Fibroblast of the aortic adventitia (primary cell): ENCODE measurements at regions not wholly inside any gene's neighbourhood (a gene's known extent, or its start where the extent isn't known, plus 50 kb on each side); places are given as distances from the start of the nearest gene placed in this dataset.

Source experiments
- DNase-seq: peaks from one replicate; pipeline ENCODE4 v3.0.0-alpha.2; 2010; ENCODE audit warnings: low read depth
- H3K4me3 ChIP-seq: 2 replicates; pipeline ENCODE4 v1.5.1; 2011; ENCODE audit warnings: low read depth, mild to moderate bottlenecking, control low read depth, low read length, moderate library complexity
- CTCF ChIP-seq: IDR thresholded peaks from 2 replicates; pipeline ENCODE4 v1.5.1; 2011; ENCODE audit warnings: mild to moderate bottlenecking, low read length, control low read depth, inconsistent platforms; ENCODE audit not compliant: insufficient read depth

GRCh38 chr11:120028897-120029258, 109.0 kb downstream of the TRIM29 start:
- TF ChIP-seq CTCF: no peak
- DNase-seq: no peak
- H3K4me3 ChIP-seq: no peak overlapping the region

- no peak overlapping the region for H3K4me3 ChIP-seq
- DNase-seq: no peak
- TF ChIP-seq CTCF: no peak
Measured at GRCh38 chr11:120028181-120028896, 109.6 kb downstream of the TRIM29 start.

GRCh38 chr11:120027546-120028180, 110.2 kb downstream of the TRIM29 start:
- DNase-seq: no peak
- no peak for TF ChIP-seq CTCF
- no peak overlapping the region for H3K4me3 ChIP-seq

GRCh38 chr11:120025606-120026335, 112.1 kb downstream of the TRIM29 start:
- TF ChIP-seq CTCF: no peak
- no peak overlapping the region for H3K4me3 ChIP-seq
- DNase-seq: no peak

GRCh38 chr11:120024586-120024985, 113.3 kb downstream of the TRIM29 start:
- DNase-seq: no peak
- H3K4me3 ChIP-seq: no peak overlapping the region
- no peak for TF ChIP-seq CTCF

GRCh38 chr11:120024046-120024445, 113.9 kb downstream of the TRIM29 start:
- DNase-seq: no peak
- no peak for TF ChIP-seq CTCF
- H3K4me3 ChIP-seq: no peak overlapping the region
